T47D (cell line): ENCODE measurements at regions not wholly inside any gene's neighbourhood (a gene's known extent, or its start where the extent isn't known, plus 50 kb on each side); places are given as distances from the start of the nearest gene placed in this dataset.

Experiments
- DNase-seq, 2 experiments: peaks; one replicate each; pipeline versions ENCODE4 v3.0.0 to v3.0.0-alpha.2; 2011 to 2012; ENCODE audit warnings: low read depth in 1 of 2, low spot score in 1 of 2
- JUND ChIP-seq: IDR thresholded peaks from 2 replicates; pipeline ENCODE4 v1.6.1; 2012; ENCODE audit warnings: low read depth
- in situ Hi-C: cut with HindIII; loops from 2 replicates; pipeline ENCODE4 v1.10.0; 2016; ENCODE audit warnings: low sequenced_read_pairs, low pct_unique_long_range_greater_than_20kb

DNA sequence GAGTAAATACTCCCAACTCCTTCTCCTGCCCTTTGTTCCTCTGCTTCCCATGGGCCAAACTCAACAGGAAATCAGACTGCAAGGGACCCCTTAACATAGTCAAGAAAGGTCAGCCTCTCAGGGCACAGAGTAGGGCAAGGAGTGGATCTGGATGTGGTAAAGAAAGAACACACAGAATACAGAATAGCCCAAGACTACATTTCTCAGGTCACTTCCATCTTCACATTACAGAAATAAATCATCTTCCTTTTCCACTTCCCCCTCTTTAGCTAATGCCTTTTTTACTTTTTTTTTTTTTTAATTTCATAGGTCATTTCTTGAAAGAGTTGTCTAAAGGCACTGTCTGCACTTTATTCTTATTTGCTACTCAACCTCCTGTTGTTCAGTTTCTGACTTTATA is 558.3 kb downstream of the TNS1 start:
- DNase-seq: no peak
- in situ Hi-C loops: no loop called here
- no peak for TF ChIP-seq JUND

- in situ Hi-C loops: no loop called here
- no peak for DNase-seq
- TF ChIP-seq JUND: no peak
Observed at GRCh38 chr2:217443601-217444000, 559.2 kb downstream of the TNS1 start.

DNA sequence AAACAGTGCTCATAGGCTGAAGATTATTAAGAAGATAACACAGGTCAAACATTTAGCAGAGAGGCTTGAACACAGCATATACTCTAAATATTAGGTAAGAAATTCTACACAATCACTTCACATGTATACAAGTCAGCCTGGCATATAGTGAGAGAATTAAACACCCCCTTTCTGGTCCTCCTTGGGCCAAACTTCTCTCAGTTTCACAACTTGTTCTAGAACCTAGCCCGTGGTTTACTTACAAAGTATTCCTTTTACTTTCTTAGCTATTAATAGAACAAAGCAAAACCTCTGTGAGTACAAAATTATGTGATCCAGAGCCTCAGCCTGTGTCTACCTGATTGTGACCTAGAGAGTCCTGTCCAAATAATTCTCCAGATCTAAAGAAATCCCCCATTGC is 562.8 kb downstream of the TNS1 start:
- in situ Hi-C loops: no loop called here
- TF ChIP-seq JUND: no peak
- no peak for DNase-seq

DNA sequence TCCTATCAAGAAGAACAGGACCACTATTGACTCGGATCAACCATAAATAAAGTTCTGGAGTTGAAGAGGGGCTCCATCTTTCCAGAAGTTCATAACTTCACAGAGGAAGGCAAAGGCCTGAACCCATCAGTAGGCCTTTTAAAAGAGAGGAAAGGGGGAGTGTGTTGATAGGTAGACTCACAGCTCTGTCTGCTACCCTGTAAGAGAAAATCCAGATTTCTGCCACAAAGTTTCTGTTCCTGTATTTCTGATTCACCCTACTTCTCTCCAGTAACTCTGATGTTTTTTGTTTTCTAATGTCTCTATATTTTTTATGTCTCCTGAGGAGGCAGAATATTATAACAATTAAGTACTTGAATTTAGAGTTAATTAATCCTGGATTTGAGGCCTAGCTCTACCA is 564.0 kb downstream of the TNS1 start:
- in situ Hi-C loops: no loop called here

GRCh38 chr2:217438136-217438535 is 564.7 kb downstream of the TNS1 start:
- in situ Hi-C loops: no loop called here
- no peak for DNase-seq
- no peak for TF ChIP-seq JUND

More for the DNA sequence above, 564.0 kb downstream of the TNS1 start:
- TF ChIP-seq JUND: no peak
- no peak for DNase-seq

DNA sequence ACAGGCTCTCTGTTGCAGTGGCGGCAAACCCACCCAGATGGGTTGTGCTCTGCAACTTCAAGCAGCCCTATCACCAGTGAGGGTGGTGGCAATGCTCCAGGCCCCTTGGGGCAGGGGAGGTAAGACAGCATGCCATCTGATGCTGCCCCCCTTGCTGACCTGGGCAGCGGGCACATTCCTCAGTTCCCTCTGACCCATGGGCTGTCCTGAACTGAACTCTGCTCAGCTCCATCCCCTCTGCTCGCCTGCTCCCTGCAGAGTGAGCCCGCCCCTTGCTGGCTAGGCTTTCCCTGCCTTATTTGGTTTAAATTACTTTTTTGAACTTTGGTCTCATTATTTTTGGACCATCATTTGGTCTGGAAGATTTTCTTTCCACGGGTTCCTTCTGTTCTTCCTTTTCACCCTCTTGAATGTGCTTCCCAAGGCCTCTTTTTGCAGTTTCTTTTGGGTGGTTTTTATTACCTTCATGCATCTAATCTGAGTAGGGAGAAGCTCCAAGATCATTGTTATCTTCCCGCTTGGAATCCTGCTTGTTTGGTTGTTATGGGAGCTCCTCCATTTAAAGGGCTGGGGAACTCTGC is 565.4 kb downstream of the TNS1 start:
- in situ Hi-C loops: no loop called here
- no peak for TF ChIP-seq JUND

DNA sequence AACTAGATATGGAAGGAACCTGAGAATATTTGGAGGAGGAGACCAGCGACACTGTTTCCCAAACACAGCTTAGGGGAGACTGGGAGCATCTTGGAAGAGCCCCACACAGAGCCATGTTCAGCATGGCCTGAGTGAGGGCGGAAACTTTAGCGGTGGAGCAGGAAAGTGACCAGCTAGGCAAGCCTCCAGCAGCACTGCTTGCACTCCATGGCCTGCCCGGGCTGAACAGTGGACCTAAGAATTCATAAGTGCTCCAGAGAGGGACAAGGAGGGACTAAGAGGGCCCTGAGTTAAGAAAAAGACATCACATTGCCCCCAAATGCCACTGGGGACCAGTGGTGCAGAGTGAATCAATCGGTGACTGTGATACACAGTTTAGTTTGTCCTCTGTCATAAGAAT is 566.4 kb downstream of the TNS1 start:
- in situ Hi-C loops: no loop called here
- DNase-seq: no peak
- TF ChIP-seq JUND: no peak

More for the DNA sequence above, 565.4 kb downstream of the TNS1 start:
- DNase-seq: no peak

DNA sequence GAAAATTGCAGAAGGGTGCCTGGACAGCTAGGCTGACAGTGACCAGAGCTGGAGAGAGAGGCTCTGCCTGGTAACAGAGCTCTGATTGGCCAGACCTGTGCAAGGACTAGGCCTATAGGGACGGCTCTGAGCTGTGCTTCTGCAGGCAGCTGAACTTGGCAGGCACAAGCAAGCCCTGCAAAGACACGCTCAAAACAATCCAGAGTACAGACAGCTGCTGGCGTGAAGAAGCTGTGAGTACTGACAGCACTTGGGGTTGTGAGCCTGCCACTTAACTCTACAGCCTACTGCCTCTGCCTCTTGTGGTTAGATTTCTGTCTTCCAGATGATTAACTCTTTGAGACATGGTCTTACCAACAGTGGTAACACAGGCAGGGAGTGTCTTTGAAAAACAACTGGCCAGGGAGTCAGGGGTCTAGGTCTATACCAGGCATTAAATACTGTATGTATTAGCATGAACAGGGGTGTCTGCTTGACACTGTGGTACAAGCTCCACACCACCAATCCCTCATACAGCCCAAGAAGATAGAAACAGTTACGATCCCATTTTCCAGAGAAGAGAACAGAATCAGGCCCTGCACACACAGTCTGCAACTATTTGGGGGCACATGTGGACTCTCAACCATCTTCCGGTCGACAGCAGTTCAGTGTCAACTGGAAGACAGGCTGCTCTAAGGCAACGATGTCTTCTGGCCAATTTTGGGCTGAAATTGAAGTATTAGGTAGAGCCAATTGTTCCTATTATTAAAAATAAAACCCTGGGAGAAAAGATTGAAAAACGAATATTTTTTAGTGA is 568.4 kb downstream of the TNS1 start:
- in situ Hi-C loops: no loop called here
- peak; percentile 74 to 91 for DNase-seq
- no peak for TF ChIP-seq JUND

DNA sequence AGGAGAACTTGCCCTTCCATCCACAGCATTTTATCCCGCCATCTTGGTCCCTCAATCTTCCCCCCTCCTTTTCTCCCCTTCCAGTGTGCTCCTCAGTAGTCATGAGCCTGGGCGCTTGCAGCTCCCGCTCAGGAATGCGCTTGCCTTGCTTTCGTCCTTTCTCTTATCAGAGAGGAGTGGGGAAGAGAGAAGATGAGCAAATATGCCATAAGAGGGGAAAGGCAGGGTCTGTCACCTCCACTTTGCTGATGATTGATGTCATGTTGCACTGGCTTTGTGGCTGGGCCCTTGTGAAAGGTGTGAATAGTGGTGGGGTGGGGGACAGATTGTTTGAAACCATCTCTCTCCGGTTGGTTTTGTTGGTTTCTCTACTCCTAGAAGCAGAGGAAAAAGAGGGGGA is 569.3 kb downstream of the TNS1 start:
- no peak for TF ChIP-seq JUND
- in situ Hi-C loops: no loop called here
- DNase-seq: no peak

DNA sequence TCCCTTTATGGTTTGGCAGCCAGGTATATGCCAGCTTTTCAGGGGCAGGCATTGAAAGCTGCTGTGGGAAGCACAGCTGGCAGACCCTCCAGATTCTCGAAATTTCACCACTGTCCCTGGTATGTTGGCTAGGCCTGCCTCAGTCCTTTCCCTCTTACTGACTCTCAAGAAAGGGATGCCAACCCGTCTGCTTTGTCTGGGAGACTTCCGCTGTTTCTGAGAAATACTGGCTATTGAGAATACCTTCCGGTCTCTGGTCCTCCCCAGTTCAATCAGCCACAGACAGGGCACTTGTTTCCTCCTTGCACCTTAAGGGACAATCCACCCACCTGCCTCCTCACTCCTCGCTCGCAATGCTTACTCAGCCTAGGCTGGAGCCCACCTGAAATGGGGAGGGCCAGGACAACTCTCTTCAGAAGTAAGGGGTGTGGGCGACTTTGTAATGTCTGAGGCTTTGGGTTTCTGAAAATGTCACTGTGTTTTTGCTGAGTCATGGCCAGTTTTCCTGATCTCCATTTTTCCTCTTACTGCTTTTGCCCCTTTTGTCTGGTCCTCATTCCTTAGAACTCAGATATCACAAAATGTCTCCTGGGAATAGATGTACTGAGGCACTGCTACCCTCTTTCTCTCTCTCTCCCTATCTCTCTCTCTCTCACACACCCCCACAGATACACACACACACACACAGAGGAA is 571.1 kb downstream of the TNS1 start:
- TF ChIP-seq JUND: no peak
- no peak for DNase-seq
- in situ Hi-C loops: no loop called here

DNA sequence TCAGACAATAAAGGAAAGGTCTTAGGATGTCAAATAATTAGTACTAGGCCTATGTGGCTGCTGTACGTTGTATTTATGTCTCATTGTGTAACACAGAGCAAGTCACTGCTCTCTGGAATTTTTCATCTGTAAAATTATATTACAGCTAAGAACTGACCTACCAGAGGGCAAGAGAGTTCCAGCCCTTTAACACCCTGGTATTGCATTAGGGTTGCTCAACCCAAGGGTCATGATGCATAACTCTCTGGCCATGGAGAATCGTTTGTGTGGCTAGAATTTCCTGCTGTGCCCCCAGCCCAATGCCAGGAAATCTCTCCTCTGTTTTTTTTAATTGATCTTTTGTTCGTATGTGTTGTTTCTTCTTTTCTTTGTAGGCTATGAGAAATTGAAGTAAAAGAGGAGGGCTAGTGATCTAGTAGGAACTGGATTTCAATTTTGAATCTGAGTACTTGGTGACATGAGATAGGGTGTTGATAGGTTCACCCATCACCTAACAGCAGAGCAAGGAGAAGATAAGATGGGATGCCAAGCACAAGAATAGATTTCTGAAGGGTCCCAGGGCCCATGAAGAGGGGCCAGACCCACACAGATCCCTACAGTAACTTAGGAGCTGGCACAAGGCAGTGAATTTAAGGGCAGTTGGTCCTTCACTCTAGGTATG is 571.2 kb upstream of the TNP1 start:
- in situ Hi-C loops: no loop called here
- no peak for TF ChIP-seq JUND
- DNase-seq: no peak

- no peak for TF ChIP-seq JUND
- no peak for DNase-seq
- in situ Hi-C loops: no loop called here
Observed at GRCh38 chr2:217429981-217430500, 570.2 kb upstream of the TNP1 start.
